Fibroblast of the aortic adventitia (primary cell): ENCODE measurements at regions not wholly inside any gene's neighbourhood (a gene's known extent, or its start where the extent isn't known, plus 50 kb on each side); places are given as distances from the start of the nearest gene placed in this dataset.

Experiments
- DNase-seq: peaks from one replicate; pipeline ENCODE4 v3.0.0-alpha.2; 2010; ENCODE audit warnings: low read depth
- H3K4me3 ChIP-seq: 2 replicates; pipeline ENCODE4 v1.5.1; 2011; ENCODE audit warnings: low read depth, mild to moderate bottlenecking, control low read depth, low read length, moderate library complexity
- CTCF ChIP-seq: IDR thresholded peaks from 2 replicates; pipeline ENCODE4 v1.5.1; 2011; ENCODE audit warnings: mild to moderate bottlenecking, low read length, control low read depth, inconsistent platforms; ENCODE audit not compliant: insufficient read depth

- H3K4me3 ChIP-seq: no peak overlapping the region
- no peak for TF ChIP-seq CTCF
- no peak for DNase-seq
Observed at GRCh38 chr10:3397846-3398245, 225.3 kb upstream of the PITRM1 start.

GRCh38 chr10:3397231-3397630 is 224.6 kb upstream of the PITRM1 start:
- no peak overlapping the region for H3K4me3 ChIP-seq
- TF ChIP-seq CTCF: no peak
- DNase-seq: no peak

GRCh38 chr10:3396116-3396515 is 223.5 kb upstream of the PITRM1 start:
- DNase-seq: no peak
- TF ChIP-seq CTCF: no peak
- no peak overlapping the region for H3K4me3 ChIP-seq

- no peak overlapping the region for H3K4me3 ChIP-seq
- TF ChIP-seq CTCF: no peak
- no peak for DNase-seq
Observed at GRCh38 chr10:3395458-3395861, 222.9 kb upstream of the PITRM1 start.

- no peak for TF ChIP-seq CTCF
- no peak overlapping the region for H3K4me3 ChIP-seq
- no peak for DNase-seq
Observed at GRCh38 chr10:3395041-3395440, 222.5 kb upstream of the PITRM1 start.

GRCh38 chr10:3393958-3394357 is 221.4 kb upstream of the PITRM1 start:
- peak; percentile 17 for DNase-seq
- TF ChIP-seq CTCF: no peak
- no peak overlapping the region for H3K4me3 ChIP-seq

GRCh38 chr10:3391657-3392056 is 219.1 kb upstream of the PITRM1 start:
- TF ChIP-seq CTCF: no peak
- no peak for DNase-seq
- H3K4me3 ChIP-seq: no peak overlapping the region
